ENCODE measurements at regions not wholly inside any gene's neighbourhood (a gene's known extent, or its start where the extent isn't known, plus 50 kb on each side); places are given as distances from the start of the nearest gene placed in this dataset.

DNA sequence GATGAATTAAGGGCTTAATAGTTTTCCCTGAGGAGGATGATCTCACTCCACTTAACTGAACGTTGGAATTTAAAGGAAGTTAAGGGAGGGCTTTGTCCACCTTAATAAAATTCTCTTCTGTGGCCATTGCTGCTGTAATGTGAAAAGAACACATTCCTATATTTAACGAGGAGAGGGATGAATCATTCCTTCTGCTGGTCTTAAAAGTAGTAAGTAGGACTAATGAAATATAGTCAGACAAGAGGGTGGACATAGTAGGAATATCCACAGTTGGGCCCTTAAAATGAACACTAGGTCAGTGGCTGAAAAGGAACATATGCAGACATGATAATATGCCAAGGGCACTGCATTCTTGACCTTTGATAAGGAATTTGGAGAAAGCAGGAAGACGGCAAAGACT, 405.6 kb downstream of the PMP22 start:
- H3K56ac ChIP-seq (ENCODE audit: low read length) = no peak overlapping the region
- DNase-seq = no peak
- no peak overlapping the region for H4K8ac ChIP-seq (ENCODE audit: low read depth, low read length)
- no peak overlapping the region for H2AK5ac ChIP-seq (ENCODE audit: low read length)
- H3K36me3 ChIP-seq (ENCODE audit: control insufficient read depth, insufficient read depth, low read length) = no peaks in the 10 kb centered on the region
- H2BK120ac ChIP-seq (ENCODE audit: low read depth, low read length) = no peak overlapping the region
- no peak overlapping the region for H3K4me3 ChIP-seq (ENCODE audit: low read length)
- H2BK5ac ChIP-seq (ENCODE audit: low read length) = no peak overlapping the region
- H3K4ac ChIP-seq (ENCODE audit: low read depth, low read length) = no peak overlapping the region
- no peak overlapping the region for H3K9ac ChIP-seq (ENCODE audit: low read length)
- no peaks in the 10 kb centered on the region for H3K27me3 ChIP-seq (ENCODE audit: insufficient read depth, low read length, poor library complexity)
- no peak overlapping the region for H3K18ac ChIP-seq (ENCODE audit: low read length)
- no peaks in the 10 kb centered on the region for H3K79me1 ChIP-seq (ENCODE audit: low read length)
- no peak overlapping the region for H2BK15ac ChIP-seq (replicated peaks; ENCODE audit: low read depth)
- no peak overlapping the region for H3K4me2 ChIP-seq (ENCODE audit: low read length)
- no peaks in the 10 kb centered on the region for H3K4me1 ChIP-seq (ENCODE audit: control insufficient read depth, low read depth, low read length)
- no CpG with 5 or more reads among the region's 3 CpGs for WGBS (ENCODE audit: extremely low coverage, insufficient coverage, low lambda C conversion rate)
- H3K27ac ChIP-seq (ENCODE audit: low read depth, low read length) = no peak overlapping the region
- no peak overlapping the region for H3K23ac ChIP-seq (ENCODE audit: low read length)
- H3K79me2 ChIP-seq (ENCODE audit: control insufficient read depth, insufficient read depth, low read length) = no peaks in the 10 kb centered on the region
- H4K5ac ChIP-seq (ENCODE audit: low read length) = no peak overlapping the region

DNA sequence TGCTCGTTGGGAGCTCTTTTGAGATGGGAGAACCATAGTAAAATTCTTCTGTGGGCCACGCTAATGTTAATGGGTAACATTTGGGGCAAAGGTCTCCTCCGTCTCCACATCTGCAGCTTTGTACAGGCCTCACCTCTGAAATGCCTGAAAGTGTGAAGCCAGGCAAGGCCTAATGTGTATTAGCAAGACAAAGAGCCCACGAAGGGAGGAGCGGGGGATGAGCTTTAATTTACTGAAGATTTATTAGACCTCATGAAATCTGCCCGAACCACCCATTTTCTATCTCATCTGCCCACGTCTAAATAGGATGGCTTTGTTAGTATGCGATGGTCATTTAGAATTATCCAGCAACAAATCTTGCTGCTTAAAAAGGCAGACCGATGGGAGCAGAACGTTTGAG, 408.9 kb downstream of the PMP22 start:
- no peaks in the 10 kb centered on the region for H3K4me1 ChIP-seq (ENCODE audit: control insufficient read depth, low read depth, low read length)
- H3K79me2 ChIP-seq (ENCODE audit: control insufficient read depth, insufficient read depth, low read length) = no peaks in the 10 kb centered on the region
- no peak overlapping the region for H4K8ac ChIP-seq (ENCODE audit: low read depth, low read length)
- H3K18ac ChIP-seq (ENCODE audit: low read length) = no peak overlapping the region
- H3K9ac ChIP-seq (ENCODE audit: low read length) = no peak overlapping the region
- H3K23ac ChIP-seq (ENCODE audit: low read length) = no peak overlapping the region
- H3K27me3 ChIP-seq (ENCODE audit: insufficient read depth, low read length, poor library complexity) = no peaks in the 10 kb centered on the region
- no peak overlapping the region for H2BK120ac ChIP-seq (ENCODE audit: low read depth, low read length)
- no peak overlapping the region for H3K4me3 ChIP-seq (ENCODE audit: low read length)
- no peak overlapping the region for H3K4me2 ChIP-seq (ENCODE audit: low read length)
- H3K56ac ChIP-seq (ENCODE audit: low read length) = no peak overlapping the region
- H2AK5ac ChIP-seq (ENCODE audit: low read length) = no peak overlapping the region
- no peak overlapping the region for H2BK15ac ChIP-seq (replicated peaks; ENCODE audit: low read depth)
- H4K5ac ChIP-seq (ENCODE audit: low read length) = no peak overlapping the region
- H2BK5ac ChIP-seq (ENCODE audit: low read length) = no peak overlapping the region
- H3K27ac ChIP-seq (ENCODE audit: low read depth, low read length) = no peak overlapping the region
- H3K79me1 ChIP-seq (ENCODE audit: low read length) = no peaks in the 10 kb centered on the region
- H3K4ac ChIP-seq (ENCODE audit: low read depth, low read length) = no peak overlapping the region
- no peaks in the 10 kb centered on the region for H3K36me3 ChIP-seq (ENCODE audit: control insufficient read depth, insufficient read depth, low read length)
- no peak for DNase-seq
- no CpG with 5 or more reads among the region's 10 CpGs for WGBS (ENCODE audit: extremely low coverage, insufficient coverage, low lambda C conversion rate)

DNA sequence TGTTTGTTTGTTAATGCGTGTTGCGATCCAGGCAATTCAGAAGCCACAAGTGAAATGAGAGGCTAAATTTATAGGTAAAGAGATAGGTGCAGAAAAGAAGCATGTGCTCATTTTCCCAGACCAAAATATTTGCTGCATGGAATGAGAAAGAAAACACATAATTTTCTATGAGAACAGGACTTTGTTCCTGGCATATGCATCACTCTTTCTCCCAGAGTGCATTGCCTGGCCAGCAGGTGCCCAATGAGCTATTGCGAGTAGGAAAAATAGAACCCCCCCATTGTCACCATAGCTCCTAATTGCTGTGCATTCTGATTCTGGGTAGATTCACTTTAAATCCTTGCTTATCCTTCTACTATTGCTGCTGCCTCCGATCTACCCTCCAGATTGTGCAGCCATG, 410.4 kb downstream of the PMP22 start:
- Histone ChIP-seq H3K4me1 (ENCODE audit: control insufficient read depth, low read depth, low read length) (no peaks in the 10 kb centered on the region), H3K4me3 (ENCODE audit: low read length) (no peak overlapping the region), H3K18ac (ENCODE audit: low read length) (no peak overlapping the region), H2BK5ac (ENCODE audit: low read length) (no peak overlapping the region), H3K23ac (ENCODE audit: low read length) (no peak overlapping the region), H4K8ac (ENCODE audit: low read depth, low read length) (no peak overlapping the region), H2AK5ac (ENCODE audit: low read length) (no peak overlapping the region), H3K27ac (ENCODE audit: low read depth, low read length) (no peak overlapping the region), H3K79me2 (ENCODE audit: control insufficient read depth, insufficient read depth, low read length) (no peaks in the 10 kb centered on the region), H4K5ac (ENCODE audit: low read length) (no peak overlapping the region), H3K36me3 (ENCODE audit: control insufficient read depth, insufficient read depth, low read length) (no peaks in the 10 kb centered on the region), H3K9ac (ENCODE audit: low read length) (no peak overlapping the region), H2BK15ac (replicated peaks; ENCODE audit: low read depth) (no peak overlapping the region), H3K4ac (ENCODE audit: low read depth, low read length) (no peak overlapping the region), H3K79me1 (ENCODE audit: low read length) (no peaks in the 10 kb centered on the region), H3K4me2 (ENCODE audit: low read length) (no peak overlapping the region), H3K56ac (ENCODE audit: low read length) (no peak overlapping the region), H3K27me3 (ENCODE audit: insufficient read depth, low read length, poor library complexity) (no peaks in the 10 kb centered on the region), H2BK120ac (ENCODE audit: low read depth, low read length) (no peak overlapping the region)
- DNase-seq = no peak
- WGBS (ENCODE audit: extremely low coverage, insufficient coverage, low lambda C conversion rate) = no CpG with 5 or more reads among the region's 4 CpGs

DNA sequence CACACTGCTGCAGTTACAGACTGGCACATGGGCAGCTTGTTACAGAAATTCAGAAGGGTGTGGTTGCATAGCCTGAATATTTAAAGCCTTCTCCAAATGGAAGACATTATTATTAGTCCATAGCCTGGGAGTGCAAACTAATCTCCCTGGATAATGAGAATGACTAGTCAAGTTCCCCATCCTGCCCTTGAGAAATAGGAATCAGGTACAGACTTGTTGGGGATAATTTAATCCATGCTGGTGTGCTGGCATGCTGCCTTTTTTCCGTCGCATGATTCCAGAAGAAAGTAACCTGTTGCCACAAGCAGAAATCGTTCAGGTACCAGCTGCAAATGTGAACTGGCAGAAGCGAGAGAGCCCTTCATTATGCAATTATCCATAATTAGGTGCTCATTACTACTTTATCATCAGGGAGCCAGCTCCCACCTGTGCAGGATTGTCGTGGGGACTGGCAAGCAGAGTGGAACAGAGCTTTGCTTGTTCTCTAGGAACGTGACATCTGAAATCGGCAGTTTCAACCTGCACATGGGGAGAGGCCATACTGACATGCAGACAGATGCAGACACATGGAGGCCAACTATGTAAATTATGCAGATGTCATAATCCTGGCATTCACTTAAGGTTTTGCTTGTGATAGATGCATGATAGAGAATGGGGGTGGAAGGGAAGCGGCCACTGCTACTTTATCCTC, 419.4 kb downstream of the PMP22 start:
- no peaks in the 10 kb centered on the region for H3K27me3 ChIP-seq (ENCODE audit: insufficient read depth, low read length, poor library complexity)
- no peak overlapping the region for H2BK120ac ChIP-seq (ENCODE audit: low read depth, low read length)
- no peak overlapping the region for H3K4me3 ChIP-seq (ENCODE audit: low read length)
- no peak overlapping the region for H3K4me2 ChIP-seq (ENCODE audit: low read length)
- no peaks in the 10 kb centered on the region for H3K36me3 ChIP-seq (ENCODE audit: control insufficient read depth, insufficient read depth, low read length)
- no peak overlapping the region for H2BK15ac ChIP-seq (replicated peaks; ENCODE audit: low read depth)
- H2AK5ac ChIP-seq (ENCODE audit: low read length) = no peak overlapping the region
- no peaks in the 10 kb centered on the region for H3K4me1 ChIP-seq (ENCODE audit: control insufficient read depth, low read depth, low read length)
- no peak overlapping the region for H3K56ac ChIP-seq (ENCODE audit: low read length)
- no CpG with 5 or more reads among the region's 8 CpGs for WGBS (ENCODE audit: extremely low coverage, insufficient coverage, low lambda C conversion rate)
- no peak overlapping the region for H3K9ac ChIP-seq (ENCODE audit: low read length)
- no peak overlapping the region for H3K18ac ChIP-seq (ENCODE audit: low read length)
- no peak for DNase-seq
- H3K79me1 ChIP-seq (ENCODE audit: low read length) = no peaks in the 10 kb centered on the region
- no peak overlapping the region for H3K4ac ChIP-seq (ENCODE audit: low read depth, low read length)
- no peak overlapping the region for H3K23ac ChIP-seq (ENCODE audit: low read length)
- no peak overlapping the region for H3K27ac ChIP-seq (ENCODE audit: low read depth, low read length)
- no peak overlapping the region for H4K5ac ChIP-seq (ENCODE audit: low read length)
- H4K8ac ChIP-seq (ENCODE audit: low read depth, low read length) = no peak overlapping the region
- H3K79me2 ChIP-seq (ENCODE audit: control insufficient read depth, insufficient read depth, low read length) = no peaks in the 10 kb centered on the region
- H2BK5ac ChIP-seq (ENCODE audit: low read length) = no peak overlapping the region

DNA sequence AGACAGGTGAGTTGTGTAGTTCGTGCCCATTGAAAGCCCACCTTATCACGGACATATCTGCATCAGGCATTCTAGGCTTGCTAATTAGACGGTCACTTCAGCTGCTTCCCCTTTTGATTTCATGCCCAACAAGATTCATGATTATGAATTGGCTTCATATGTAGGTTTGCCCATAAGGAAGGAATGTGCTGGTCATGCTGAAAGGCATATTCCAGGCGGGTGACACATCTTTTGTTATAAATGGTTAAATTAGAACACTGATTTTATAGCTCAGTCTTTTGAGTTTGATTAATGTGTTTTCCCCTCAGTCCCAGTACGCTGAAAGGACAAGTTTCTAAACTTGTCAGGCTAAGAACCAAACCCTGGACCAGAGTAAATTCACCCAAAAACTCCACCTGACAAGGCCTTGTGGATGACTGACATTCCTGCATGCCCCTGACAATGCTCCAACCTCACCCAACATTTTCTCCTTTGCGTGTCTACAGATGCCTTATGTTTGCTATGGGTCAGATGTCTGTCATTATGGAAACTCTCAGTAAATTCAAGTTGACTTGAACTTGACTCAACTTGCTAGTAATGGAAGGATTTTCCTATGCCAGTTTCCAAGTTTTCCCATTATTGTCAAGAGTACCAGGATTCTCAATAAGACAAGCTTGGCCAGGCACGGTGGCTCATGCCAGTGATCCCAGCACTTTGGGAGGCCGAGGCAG, 421.9 kb downstream of the PMP22 start:
- H3K4me1 ChIP-seq (ENCODE audit: control insufficient read depth, low read depth, low read length) = no peaks in the 10 kb centered on the region
- no peak overlapping the region for H3K9ac ChIP-seq (ENCODE audit: low read length)
- no peak overlapping the region for H3K27ac ChIP-seq (ENCODE audit: low read depth, low read length)
- no peak overlapping the region for H3K4ac ChIP-seq (ENCODE audit: low read depth, low read length)
- WGBS (ENCODE audit: extremely low coverage, insufficient coverage, low lambda C conversion rate) = no CpG with 5 or more reads among the region's 8 CpGs
- no peak overlapping the region for H3K56ac ChIP-seq (ENCODE audit: low read length)
- no peak overlapping the region for H2BK120ac ChIP-seq (ENCODE audit: low read depth, low read length)
- H3K36me3 ChIP-seq (ENCODE audit: control insufficient read depth, insufficient read depth, low read length) = no peaks in the 10 kb centered on the region
- no peak overlapping the region for H3K4me2 ChIP-seq (ENCODE audit: low read length)
- no peak overlapping the region for H2BK5ac ChIP-seq (ENCODE audit: low read length)
- no peaks in the 10 kb centered on the region for H3K27me3 ChIP-seq (ENCODE audit: insufficient read depth, low read length, poor library complexity)
- H3K79me2 ChIP-seq (ENCODE audit: control insufficient read depth, insufficient read depth, low read length) = no peaks in the 10 kb centered on the region
- DNase-seq = no peak
- H3K79me1 ChIP-seq (ENCODE audit: low read length) = no peaks in the 10 kb centered on the region
- H3K4me3 ChIP-seq (ENCODE audit: low read length) = no peak overlapping the region
- H2BK15ac ChIP-seq (replicated peaks; ENCODE audit: low read depth) = no peak overlapping the region
- no peak overlapping the region for H3K23ac ChIP-seq (ENCODE audit: low read length)
- H3K18ac ChIP-seq (ENCODE audit: low read length) = no peak overlapping the region
- H4K8ac ChIP-seq (ENCODE audit: low read depth, low read length) = no peak overlapping the region
- H2AK5ac ChIP-seq (ENCODE audit: low read length) = no peak overlapping the region
- H4K5ac ChIP-seq (ENCODE audit: low read length) = no peak overlapping the region

All from mesendoderm (in vitro differentiated cells).